Epithelial cell of esophagus (primary cell): ENCODE measurements at regions not wholly inside any gene's neighbourhood (a gene's known extent, or its start where the extent isn't known, plus 50 kb on each side); places are given as distances from the start of the nearest gene placed in this dataset.

Experiments used
- DNase-seq: peaks from one replicate; pipeline ENCODE4 v3.0.0; 2010; ENCODE audit warnings: low read depth
- H3K4me3 ChIP-seq: 2 replicates; pipeline ENCODE4 v1.5.1; 2011; ENCODE audit warnings: mild to moderate bottlenecking, low read length, control low read depth
- CTCF ChIP-seq: IDR thresholded peaks from 2 replicates; pipeline ENCODE4 v1.5.1; 2011; ENCODE audit warnings: low read depth, mild to moderate bottlenecking, low read length, control low read depth, inconsistent platforms; ENCODE audit not compliant: insufficient read depth; ENCODE audit errors: missing control alignments

GRCh38 chr18:67354091-67354490 lies 162.4 kb downstream of the DSEL start:
- no peak for DNase-seq
- TF ChIP-seq CTCF = no peak
- no peak overlapping the region for H3K4me3 ChIP-seq

DNA sequence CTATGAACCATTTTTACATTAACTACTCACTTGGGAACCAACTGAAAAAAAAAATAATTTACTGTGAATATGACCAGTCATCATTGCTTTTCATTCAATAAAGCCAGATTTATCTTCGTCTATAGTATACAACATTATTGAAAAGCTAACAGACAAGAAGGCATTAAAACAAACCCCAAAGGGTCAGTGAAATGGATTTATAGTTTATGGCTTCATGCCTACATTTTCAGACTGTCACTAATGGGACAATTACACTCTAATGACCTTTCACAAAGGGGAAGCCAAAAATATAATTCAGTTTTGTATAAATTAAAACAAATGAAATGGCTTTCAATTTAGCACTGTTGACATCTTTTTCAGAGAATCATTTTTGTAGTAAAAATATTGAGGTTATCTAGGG lies 169.1 kb downstream of the DSEL start:
- H3K4me3 ChIP-seq = no peak overlapping the region
- no peak for TF ChIP-seq CTCF
- DNase-seq = no peak

- TF ChIP-seq CTCF = no peak
- DNase-seq = no peak
- H3K4me3 ChIP-seq = no peak overlapping the region
Measured at GRCh38 chr18:67342159-67342558, 174.4 kb downstream of the DSEL start.

DNA sequence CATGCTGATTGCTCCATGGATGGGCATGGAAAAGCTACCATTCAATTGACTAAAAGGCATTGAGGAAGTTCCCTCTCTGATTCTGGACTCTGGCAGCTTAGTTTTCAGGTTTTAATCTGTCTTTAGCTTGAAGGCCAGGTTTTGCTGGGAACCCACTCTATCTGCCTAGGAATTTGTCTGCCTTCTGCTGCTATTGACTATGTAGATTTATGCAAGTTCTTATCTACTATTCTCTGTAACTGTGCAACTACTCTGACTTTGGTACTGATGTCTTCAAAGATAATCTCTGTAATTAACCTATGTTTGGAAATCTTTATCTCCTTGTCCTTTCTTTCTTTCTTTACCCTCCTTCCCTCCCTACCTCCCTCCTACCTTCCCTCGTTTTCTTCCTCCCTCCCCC lies 178.8 kb downstream of the DSEL start:
- no peak for DNase-seq
- H3K4me3 ChIP-seq = no peak overlapping the region
- TF ChIP-seq CTCF = no peak

DNA sequence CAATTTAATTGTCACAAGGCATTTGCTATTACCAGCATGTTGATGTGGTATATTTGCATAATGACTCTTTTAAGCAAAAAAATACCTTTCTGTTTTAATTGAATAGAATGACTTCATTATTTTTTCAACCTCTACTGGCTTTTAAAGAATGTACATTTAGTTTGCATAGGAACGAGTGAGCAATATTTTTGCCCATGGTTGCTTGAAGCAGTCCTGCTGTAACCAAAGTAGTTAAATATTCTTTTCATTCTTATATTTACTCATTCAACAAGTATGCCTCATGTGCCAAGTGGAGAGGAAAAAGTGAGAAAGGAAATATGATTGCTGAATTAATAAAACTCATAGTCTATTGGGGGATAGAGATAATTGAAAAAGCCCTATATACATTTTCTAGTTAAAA lies 184.7 kb downstream of the DSEL start:
- TF ChIP-seq CTCF = no peak
- DNase-seq = no peak
- H3K4me3 ChIP-seq = no peak overlapping the region

DNA sequence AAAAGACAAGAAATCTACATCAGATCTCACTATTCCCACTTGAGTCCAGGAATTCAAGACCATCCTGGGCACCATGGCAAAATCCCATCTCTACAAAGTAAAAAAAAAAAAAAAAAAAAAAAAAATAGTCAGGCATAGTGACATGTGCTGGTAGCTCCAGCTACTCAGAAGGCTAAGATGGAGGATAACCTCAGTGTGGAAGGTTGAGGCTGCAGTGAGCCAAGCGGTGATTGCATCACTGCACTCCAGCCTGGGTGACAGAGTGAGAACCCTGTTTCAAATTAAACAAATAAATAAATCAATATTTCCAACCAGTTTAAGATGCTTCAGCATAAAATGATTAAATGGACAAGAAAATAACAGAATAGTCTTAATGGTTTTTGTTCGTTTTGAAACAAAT lies 197.4 kb downstream of the DSEL start:
- no peak overlapping the region for H3K4me3 ChIP-seq
- DNase-seq = no peak
- no peak for TF ChIP-seq CTCF

DNA sequence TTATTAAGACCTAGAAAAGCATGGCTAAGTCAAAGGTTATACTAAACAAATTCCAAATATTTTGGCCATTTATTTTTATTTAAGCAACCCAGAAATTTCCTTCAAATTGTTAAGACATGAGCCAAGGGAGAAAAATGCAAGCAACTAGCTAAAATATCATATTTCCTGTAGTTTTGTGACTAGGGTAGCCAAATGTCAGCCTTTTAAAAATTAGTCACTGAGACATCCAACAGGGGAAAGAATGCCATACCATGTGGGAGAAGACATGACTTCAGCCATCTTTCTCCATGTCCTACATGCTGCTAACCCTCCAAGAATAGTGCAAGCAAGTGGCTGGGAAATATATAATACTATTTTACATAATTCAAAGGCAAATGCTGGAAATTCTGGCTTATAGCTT lies 197.9 kb downstream of the DSEL start:
- H3K4me3 ChIP-seq = no peak overlapping the region
- no peak for DNase-seq
- no peak for TF ChIP-seq CTCF
